ENCODE measurements at regions not wholly inside any gene's neighbourhood (a gene's known extent, or its start where the extent isn't known, plus 50 kb on each side); places are given as distances from the start of the nearest gene placed in this dataset.

- H3K4me2 ChIP-seq = no peak overlapping the region
- H4K20me1 ChIP-seq (ENCODE audit: insufficient read depth) = no peaks in the 10 kb centered on the region
- no peaks in the 10 kb centered on the region for H3K27me3 ChIP-seq (ENCODE audit: insufficient read depth)
- CTCF ChIA-PET = no interaction called here
- H3K4me3 ChIP-seq (ENCODE audit: low read depth in 2 of 2, low read length in 1 of 2) = no peak overlapping the region
- no peak for TF ChIP-seq NFIC (IDR thresholded peaks at IDR 0.05; ENCODE audit: borderline replicate concordance)
- TF ChIP-seq MXI1 (IDR thresholded peaks at IDR 0.05; ENCODE audit: low read depth, low read length) = no peak
- no peak for TF ChIP-seq USF1 (IDR thresholded peaks at IDR 0.05; ENCODE audit: borderline replicate concordance, low read depth)
- TF ChIP-seq RCOR1 (IDR thresholded peaks at IDR 0.05; ENCODE audit: low read length) = no peak
- TF ChIP-seq EP300 (IDR thresholded peaks at IDR 0.05; ENCODE audit: borderline replicate concordance in 1 of 2, low read depth in 1 of 2, low read length in 1 of 2) = no peak
- no peak for TF ChIP-seq EZH2phosphoT487 (IDR thresholded peaks at IDR 0.05; ENCODE audit: borderline replicate concordance, low read depth)
- TF ChIP-seq TEAD4 (IDR thresholded peaks at IDR 0.05; ENCODE audit: borderline replicate concordance, insufficient read depth) = no peak
- no peak for TF ChIP-seq NRF1 (IDR thresholded peaks at IDR 0.05; ENCODE audit: low read depth, low read length)
- TF ChIP-seq SMC3 (IDR thresholded peaks at IDR 0.05; ENCODE audit: low read depth, low read length) = no peak
- TF ChIP-seq YY1 (IDR thresholded peaks at IDR 0.05; ENCODE audit: low read depth) = no peak
- no peak for TF ChIP-seq USF2 (IDR thresholded peaks at IDR 0.05; ENCODE audit: borderline replicate concordance, low read depth, low read length)
- TF ChIP-seq IRF3 (IDR thresholded peaks at IDR 0.05; ENCODE audit: low read depth, low read length) = no peak
- TF ChIP-seq FOXJ3 (CRISPR knock-in tag; IDR thresholded peaks at IDR 0.05) = no peak
- no peak for TF ChIP-seq TCF12 (IDR thresholded peaks at IDR 0.05)
- no peaks in the 10 kb centered on the region for H3K9me2 ChIP-seq
- no peaks in the 10 kb centered on the region for H3K9me3 ChIP-seq
- H3K79me2 ChIP-seq (ENCODE audit: insufficient read depth) = no peaks in the 10 kb centered on the region
- peak overlapping the region in 1 of 2 experiments; percentile 68; a peak in 1 of 4 replicates for H3K27ac ChIP-seq (ENCODE audit: low read depth in 2 of 2, low read length in 1 of 2)
- no peaks in the 10 kb centered on the region for H3K36me3 ChIP-seq (replicated peaks in 1 of 2; ENCODE audit: control insufficient read depth in 1 of 2, insufficient read depth in 2 of 2, low read length in 1 of 2)
- H3K4me1 ChIP-seq (ENCODE audit: control insufficient read depth in 1 of 2, insufficient read depth in 2 of 2, low read depth in 1 of 2, low read length in 1 of 2) = peaks cover 0 to 19% of the 10 kb centered on the region in 2 experiments; a peak in 2 of 4 replicates
- WGBS (ENCODE audit: low lambda C conversion rate) = 45% methylated on average over 10 of the region's 10 CpGs
- POLR2A ChIA-PET = no interaction called here
- H3K9ac ChIP-seq = no peak overlapping the region
- H3F3A ChIP-seq (replicated peaks; ENCODE audit: insufficient read depth) = no peaks in the 10 kb centered on the region
- DNase-seq = no peak
- H2AFZ ChIP-seq (ENCODE audit: low read depth) = no peak overlapping the region
Measured at GRCh38 chr16:22727285-22728166, 86.4 kb upstream of the HS3ST2 start.

Measured in SK-N-SH (cell line).